Tibial nerve (tissue), 4 donors: ENCODE measurements at regions not wholly inside any gene's neighbourhood (a gene's known extent, or its start where the extent isn't known, plus 50 kb on each side); places are given as distances from the start of the nearest gene placed in this dataset.

Source experiments
- EP300 ChIP-seq, 2 donors: sonication (generic); formaldehyde crosslinking; IDR thresholded peaks; one replicate each; pipeline ENCODE4 v1.6.1; 2017; ENCODE audit warnings: antibody characterized with exemption in 2 of 2, mild to moderate bottlenecking in 1 of 2
- POLR2A ChIP-seq, 2 donors: fragments of 450-650 bp; IDR thresholded peaks; one replicate each; pipeline ENCODE4 v1.6.1; 2017; ENCODE audit warnings: antibody characterized with exemption in 2 of 2, mild to moderate bottlenecking in 2 of 2, moderate library complexity in 2 of 2
- TF ChIP-seq, protein P1 (sequence below), 5 experiments: fragments of 200-600 bp in 3 of 5; fragments of 450-650 bp in 2 of 5; sonication (generic) in 3 of 5; IDR thresholded peaks; one replicate each; pipeline ENCODE4 v1.5.1; 2016 to 2019; ENCODE audit warnings: antibody characterized with exemption in 5 of 5, mild to moderate bottlenecking in 3 of 5, moderate library complexity in 2 of 5

DNA sequence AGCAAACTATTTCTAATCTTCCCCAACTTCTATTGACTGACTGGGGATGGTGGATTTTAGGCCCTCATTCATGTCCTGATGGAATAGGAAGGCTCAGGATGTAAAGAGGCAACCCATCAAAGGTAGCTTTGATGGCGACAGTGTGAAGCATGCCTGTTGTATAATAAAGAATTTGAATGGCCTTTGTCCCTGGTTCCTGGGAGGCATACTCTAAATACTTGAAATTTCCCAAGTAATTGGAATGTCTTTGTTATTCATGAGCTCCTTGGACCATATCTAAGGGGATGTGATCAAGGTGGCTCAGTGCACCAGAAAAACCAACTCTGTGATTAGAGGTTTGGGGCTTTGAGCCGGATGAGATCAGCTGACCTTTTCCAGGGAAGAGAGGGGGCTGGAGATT lies 264.5 kb upstream of the NEBL start:
- TF ChIP-seq POLR2A (IDR thresholded peaks at IDR 0.05) (no peak), EP300 (IDR thresholded peaks at IDR 0.05) (no peak)
- TF ChIP-seq, protein P1, sequence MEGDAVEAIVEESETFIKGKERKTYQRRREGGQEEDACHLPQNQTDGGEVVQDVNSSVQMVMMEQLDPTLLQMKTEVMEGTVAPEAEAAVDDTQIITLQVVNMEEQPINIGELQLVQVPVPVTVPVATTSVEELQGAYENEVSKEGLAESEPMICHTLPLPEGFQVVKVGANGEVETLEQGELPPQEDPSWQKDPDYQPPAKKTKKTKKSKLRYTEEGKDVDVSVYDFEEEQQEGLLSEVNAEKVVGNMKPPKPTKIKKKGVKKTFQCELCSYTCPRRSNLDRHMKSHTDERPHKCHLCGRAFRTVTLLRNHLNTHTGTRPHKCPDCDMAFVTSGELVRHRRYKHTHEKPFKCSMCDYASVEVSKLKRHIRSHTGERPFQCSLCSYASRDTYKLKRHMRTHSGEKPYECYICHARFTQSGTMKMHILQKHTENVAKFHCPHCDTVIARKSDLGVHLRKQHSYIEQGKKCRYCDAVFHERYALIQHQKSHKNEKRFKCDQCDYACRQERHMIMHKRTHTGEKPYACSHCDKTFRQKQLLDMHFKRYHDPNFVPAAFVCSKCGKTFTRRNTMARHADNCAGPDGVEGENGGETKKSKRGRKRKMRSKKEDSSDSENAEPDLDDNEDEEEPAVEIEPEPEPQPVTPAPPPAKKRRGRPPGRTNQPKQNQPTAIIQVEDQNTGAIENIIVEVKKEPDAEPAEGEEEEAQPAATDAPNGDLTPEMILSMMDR (IDR thresholded peaks at IDR 0.05): no peak
